Heart left ventricle (tissue), 16 donors: ENCODE measurements at regions not wholly inside any gene's neighbourhood (a gene's known extent, or its start where the extent isn't known, plus 50 kb on each side); places are given as distances from the start of the nearest gene placed in this dataset.
A peak's percentile ranks its signal among the peaks of the same experiment; 100 is the strongest.

Source experiments
- ATAC-seq, 4 donors: fragments of 200-7000 bp; cut with Tn5 transposase; one replicate each; pipeline ENCODE4 v1.9.1; 2020 to 2022; ENCODE audit warnings: moderate library complexity in 4 of 4, mild to moderate bottlenecking in 3 of 4, moderate number of reproducible peaks in 1 of 4
- DNase-seq, 5 donors: peaks; one replicate each; pipeline ENCODE4 v3.0.0-alpha.2; 2020
- H3K27ac ChIP-seq, 12 donors: fragments of 200-600 bp; sonication (generic) in 4 of 12; one replicate each; pipeline versions ENCODE4 v1.5.0 to v1.8.0; 2016 to 2022; ENCODE audit warnings: mild to moderate bottlenecking in 2 of 12
- H3K27me3 ChIP-seq, 9 donors: fragments of 200-600 bp; sonication (generic) in 2 of 9; one replicate each; pipeline versions ENCODE4 v1.5.1 to v1.8.0; 2016 to 2022; ENCODE audit warnings: mild to moderate bottlenecking in 3 of 9
- H3K36me3 ChIP-seq, 9 donors: fragments of 200-600 bp; sonication (generic) in 2 of 9; one replicate each; pipeline versions ENCODE4 v1.5.0 to v1.8.0; 2018 to 2022; ENCODE audit warnings: mild to moderate bottlenecking in 2 of 9
- H3K4me1 ChIP-seq, 12 donors: fragments of 200-600 bp; sonication (generic) in 4 of 12; one replicate each; pipeline versions ENCODE4 v1.5.0 to v1.8.0; 2016 to 2022; ENCODE audit warnings: mild to moderate bottlenecking in 3 of 12
- H3K4me3 ChIP-seq, 12 donors: fragments of 200-600 bp; sonication (generic) in 4 of 12; one replicate each; pipeline versions ENCODE4 v1.5.0 to v1.8.0; 2017 to 2022; ENCODE audit warnings: mild to moderate bottlenecking in 9 of 12, moderate library complexity in 4 of 12
- H3K9me3 ChIP-seq, 12 donors: fragments of 200-600 bp; sonication (generic) in 4 of 12; one replicate each; pipeline versions ENCODE4 v1.5.0 to v1.8.0; 2016 to 2022; ENCODE audit warnings: mild to moderate bottlenecking in 1 of 12
- CTCF ChIP-seq, 12 donors: fragments of 200-600 bp; sonication (generic) in 4 of 12; IDR thresholded peaks; one replicate each; pipeline versions ENCODE4 v1.5.0 to v1.8.0; 2018 to 2022; ENCODE audit warnings: antibody characterized with exemption in 12 of 12, mild to moderate bottlenecking in 5 of 12
- POLR2A ChIP-seq, 2 donors: fragments of 450-650 bp; IDR thresholded peaks; one replicate each; pipeline ENCODE4 v1.6.1; 2017; ENCODE audit warnings: antibody characterized with exemption in 2 of 2, mild to moderate bottlenecking in 2 of 2, moderate library complexity in 2 of 2
- WGBS, 4 donors: extraction: QIAGEN DNeasy Blood & Tissue Kit in 2 of 4; methylation state at CpG; one replicate each; pipeline versions ENCODE4 v1.1.5 to v1.1.7; 2013 to 2018; 5-methylcytosine and 5-hydroxymethylcytosine counted together
- intact Hi-C, 10 donors: fragments of 100-400 bp; cut with DNase I; formaldehyde crosslinking; loops; one replicate each; pipeline versions ENCODE4 v1.11.1 to v1.14.2; 2022
- donor health status: ischemic (EF 13 %, LVEDD 7.1; RV severe dilation, severe dysfunction).
- donor health status: healthy with polysubstance abuse.
- donor health status: DM: no; HTN: yes; CAD: no.
- donor health status: DM: no; HTN: no; CAD: no.
- donor health status: ischemic (EF 25% LVEDD 6.9; RV normal size, moderate dysfunction).
- donor health status: ischemic (EF 25% LVEDD 5.7; RV mildly dilated, moderate dysfunction).
- donor health status: healthy.
- donor health status: DM: yes; HTN: yes; CAD: no.
- donor health status: ischemic (EF 35%, LVEDD 5.7; RV mildly dilated, moderate dysfunction).
- donor health status: nonischemic (EF 11% LVEDD 7.7; RV severe dilation, severe dysfunction).
- donor health status: DM: yes; HTN: yes; CAD: no.
- donor health status: PGD.
- donor health status: ischemic (EF 29% LVEDD 5.4; RV normal size, mild dysfunction).
- donor health status: nonischemic (EF 23%, LVEDD 6.1; RV moderate dilation, normal function).

DNA sequence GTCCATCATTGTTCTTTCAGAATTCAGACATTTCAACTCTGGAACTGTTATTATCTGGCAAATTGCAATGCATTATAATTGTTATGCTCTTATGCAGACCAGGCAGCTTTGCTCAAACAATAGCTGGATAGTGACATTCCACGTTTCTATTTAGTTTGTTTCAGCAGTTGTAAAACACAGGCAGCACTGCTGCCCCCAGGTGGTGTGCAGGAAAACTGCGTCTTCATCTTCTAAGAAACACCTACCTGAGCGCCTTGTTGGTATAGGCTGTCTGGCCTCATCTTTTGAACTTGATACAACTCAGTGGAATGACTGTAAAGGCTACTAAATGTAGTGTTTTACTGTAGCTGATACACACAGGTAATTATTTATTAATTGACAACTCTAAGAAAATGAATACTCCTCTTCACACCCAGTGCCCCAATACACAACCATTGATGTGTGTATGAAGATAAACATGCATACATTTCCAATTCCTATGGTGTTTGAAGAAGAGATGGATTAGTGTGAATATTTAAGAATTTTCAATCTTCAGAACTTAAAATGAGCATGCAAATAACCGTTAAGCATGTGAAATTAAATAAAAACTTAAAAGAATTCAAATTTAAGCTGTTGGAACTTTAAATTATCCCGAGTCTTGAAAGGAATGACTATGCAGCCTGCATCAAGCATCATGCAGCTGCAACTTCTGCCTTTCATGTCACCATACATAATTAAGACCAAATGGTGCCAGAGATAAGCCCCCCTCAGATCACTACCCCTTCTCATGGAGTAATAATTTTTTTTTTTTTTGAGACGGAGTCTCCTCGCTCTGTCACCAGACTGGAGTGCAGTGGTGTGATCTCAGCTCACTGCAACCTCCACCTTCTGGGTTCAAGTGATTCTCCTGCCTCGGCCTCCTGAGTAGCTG lies 85.6 kb downstream of the CD8B2 start:
- 63 to 76% (median 73%) methylated on average over 8 of the region's 8 CpGs for WGBS, 4 donors
- Histone ChIP-seq H3K4me1 (peaks cover 0 to 20% (median 2%) of the 10 kb centered on the region in 12 donors), H3K27ac (no peak overlapping the region), H3K9me3 (no peaks in the 10 kb centered on the region), H3K27me3 (no peaks in the 10 kb centered on the region), H3K4me3 (no peak overlapping the region), H3K36me3 (no peaks in the 10 kb centered on the region)
- intact Hi-C loops = no loop called here
- TF ChIP-seq POLR2A (IDR thresholded peaks at IDR 0.05) (no peak), CTCF (IDR thresholded peaks at IDR 0.05) (peak in 10 of 12 donors; percentile 10 to 58 (median 44))
- DNase-seq (no peak), ATAC-seq (no peak)

- Histone ChIP-seq H3K27ac (no peak overlapping the region), H3K27me3 (no peaks in the 10 kb centered on the region), H3K9me3 (no peaks in the 10 kb centered on the region), H3K4me1 (peaks cover 0 to 20% (median 2%) of the 10 kb centered on the region in 12 donors), H3K36me3 (no peaks in the 10 kb centered on the region), H3K4me3 (no peak overlapping the region)
- no peak for DNase-seq
- TF ChIP-seq CTCF (IDR thresholded peaks at IDR 0.05) = no peak
- no peak for TF ChIP-seq POLR2A (IDR thresholded peaks at IDR 0.05)
- no peak for ATAC-seq
- intact Hi-C loops = no loop called here
Observed at GRCh38 chr2:106573773-106574172, 86.6 kb downstream of the CD8B2 start.

DNA sequence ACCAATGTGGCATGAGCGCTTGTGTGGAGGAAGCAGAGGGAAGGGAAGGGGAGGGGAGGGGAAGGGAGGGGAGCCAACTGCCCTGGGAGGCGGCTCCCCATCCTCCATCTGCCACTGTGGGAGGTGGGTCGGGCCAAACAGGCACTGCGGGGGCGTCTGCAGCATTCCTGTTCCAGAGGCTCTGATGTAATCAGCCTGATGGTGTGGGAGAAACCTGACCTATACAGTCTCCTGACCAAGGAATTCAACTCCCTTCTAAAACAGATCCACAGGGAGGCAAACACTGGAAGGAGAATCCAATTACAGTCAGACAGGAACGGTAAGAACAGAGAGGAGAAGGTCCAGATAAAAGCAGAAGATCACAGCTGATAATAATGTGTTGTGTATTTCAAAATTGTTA lies 88.8 kb downstream of the CD8B2 start:
- Histone ChIP-seq H3K36me3 (no peaks in the 10 kb centered on the region), H3K27ac (peak overlapping the region in 5 of 12 donors; percentile 25 to 72 (median 40)), H3K4me1 (peaks cover 0 to 26% (median 2%) of the 10 kb centered on the region in 12 donors), H3K27me3 (peaks cover 0 to 4% (median 0%) of the 10 kb centered on the region in 9 donors), H3K9me3 (no peaks in the 10 kb centered on the region), H3K4me3 (no peak overlapping the region)
- ATAC-seq = peak; percentile 41 to 89 (median 70)
- intact Hi-C loops = no loop called here
- DNase-seq = peak; percentile 40 to 76 (median 67)
- 26 to 46% (median 37%) methylated on average over 6 of the region's 6 CpGs for WGBS, 4 donors
- TF ChIP-seq POLR2A (IDR thresholded peaks at IDR 0.05) (no peak), CTCF (IDR thresholded peaks at IDR 0.05) (no peak)

DNA sequence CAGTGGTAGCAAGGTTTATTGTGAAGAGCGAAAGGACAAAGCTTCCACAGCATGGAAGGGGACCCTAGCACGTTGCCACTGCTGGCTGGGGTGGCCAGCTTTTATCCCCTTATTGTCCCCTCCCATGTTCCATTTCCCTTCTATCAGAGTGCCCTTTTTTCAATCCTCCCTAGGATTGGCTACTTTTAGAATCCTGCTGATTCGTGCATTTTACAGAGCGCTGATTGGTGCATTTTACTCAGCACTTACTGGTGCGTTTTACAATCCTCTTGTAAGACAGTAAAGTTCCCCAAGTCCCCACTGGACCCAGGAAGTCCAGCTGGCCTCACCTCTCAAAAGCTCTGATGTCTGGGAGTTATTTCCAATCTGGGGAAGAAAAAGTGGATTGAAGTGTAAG lies 90.1 kb downstream of the CD8B2 start:
- H3K9me3 ChIP-seq = no peaks in the 10 kb centered on the region
- DNase-seq (no peak), ATAC-seq (no peak)
- no peaks in the 10 kb centered on the region for H3K36me3 ChIP-seq
- WGBS, 4 donors = 89 to 95% (median 92%) methylated on average over 5 of the region's 5 CpGs
- peaks cover 0 to 11% (median 0%) of the 10 kb centered on the region in 9 donors for H3K27me3 ChIP-seq
- H3K4me1 ChIP-seq = peaks cover 0 to 31% (median 6%) of the 10 kb centered on the region in 12 donors
- no peak overlapping the region for H3K4me3 ChIP-seq
- peak overlapping the region in 4 of 12 donors; percentile 5 to 72 (median 63) for H3K27ac ChIP-seq
- intact Hi-C loops = no loop called here
- TF ChIP-seq POLR2A (IDR thresholded peaks at IDR 0.05) = no peak
- TF ChIP-seq CTCF (IDR thresholded peaks at IDR 0.05) = no peak
